ENCODE measurements at regions not wholly inside any gene's neighbourhood (a gene's known extent, or its start where the extent isn't known, plus 50 kb on each side); places are given as distances from the start of the nearest gene placed in this dataset.

DNA sequence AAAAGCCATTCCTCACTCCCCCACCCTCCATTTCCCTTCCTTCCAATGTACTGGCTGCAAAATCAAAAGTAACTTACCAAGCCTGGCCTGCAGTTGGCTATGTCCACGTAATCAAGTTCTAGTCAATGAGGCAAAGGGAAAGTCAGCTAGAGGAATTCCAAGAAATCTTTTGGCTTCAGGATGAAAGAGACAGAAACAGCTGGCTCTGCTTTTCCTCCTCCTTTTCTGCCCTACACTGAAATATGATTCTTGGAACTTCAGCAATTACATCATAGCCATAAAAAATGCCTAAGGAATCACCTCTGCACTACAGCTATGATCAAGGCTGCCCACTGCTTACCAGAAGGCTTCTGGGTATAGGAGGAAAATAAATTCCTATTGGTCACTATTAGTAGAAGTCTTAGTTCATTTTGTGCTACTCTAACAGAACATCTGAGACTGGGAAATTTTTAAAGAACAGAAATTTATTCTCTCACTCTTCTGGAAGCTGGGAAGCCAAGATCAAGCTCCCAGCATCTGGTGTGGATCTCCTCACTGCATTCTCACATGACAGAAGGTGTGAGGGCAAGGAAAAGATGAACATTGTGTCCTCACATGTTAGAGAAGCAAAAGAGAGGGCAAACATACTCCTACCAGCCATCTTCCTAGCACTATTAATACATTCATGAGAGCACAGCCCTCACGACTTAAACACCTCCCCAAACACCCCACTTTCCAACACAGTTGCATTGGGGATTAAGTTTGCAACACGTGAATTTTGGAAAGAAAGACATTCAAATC is 219.9 kb downstream of the TMX3 start:
- H3K27ac ChIP-seq = no peak overlapping the region
- no peak for TF ChIP-seq EZH2 (IDR thresholded peaks at IDR 0.05; ENCODE audit: low read depth)
- TF ChIP-seq, protein P1, sequence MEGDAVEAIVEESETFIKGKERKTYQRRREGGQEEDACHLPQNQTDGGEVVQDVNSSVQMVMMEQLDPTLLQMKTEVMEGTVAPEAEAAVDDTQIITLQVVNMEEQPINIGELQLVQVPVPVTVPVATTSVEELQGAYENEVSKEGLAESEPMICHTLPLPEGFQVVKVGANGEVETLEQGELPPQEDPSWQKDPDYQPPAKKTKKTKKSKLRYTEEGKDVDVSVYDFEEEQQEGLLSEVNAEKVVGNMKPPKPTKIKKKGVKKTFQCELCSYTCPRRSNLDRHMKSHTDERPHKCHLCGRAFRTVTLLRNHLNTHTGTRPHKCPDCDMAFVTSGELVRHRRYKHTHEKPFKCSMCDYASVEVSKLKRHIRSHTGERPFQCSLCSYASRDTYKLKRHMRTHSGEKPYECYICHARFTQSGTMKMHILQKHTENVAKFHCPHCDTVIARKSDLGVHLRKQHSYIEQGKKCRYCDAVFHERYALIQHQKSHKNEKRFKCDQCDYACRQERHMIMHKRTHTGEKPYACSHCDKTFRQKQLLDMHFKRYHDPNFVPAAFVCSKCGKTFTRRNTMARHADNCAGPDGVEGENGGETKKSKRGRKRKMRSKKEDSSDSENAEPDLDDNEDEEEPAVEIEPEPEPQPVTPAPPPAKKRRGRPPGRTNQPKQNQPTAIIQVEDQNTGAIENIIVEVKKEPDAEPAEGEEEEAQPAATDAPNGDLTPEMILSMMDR (conservative IDR thresholded peaks at IDR 0.05) = no peak
- no peaks in the 10 kb centered on the region for H3K36me3 ChIP-seq (ENCODE audit: low read depth)
- H3K4me2 ChIP-seq = no peak overlapping the region
- intact Hi-C loops (cut with micrococcal nuclease; ENCODE audit: unreplicated experiment) = no loop called here
- H3K79me2 ChIP-seq (ENCODE audit: low read depth) = no peaks in the 10 kb centered on the region
- no peak overlapping the region for H3K4me3 ChIP-seq
- no peak for DNase-seq
- no TSS peak for BruUV-seq (replicated peaks)
- no peaks in the 10 kb centered on the region for H4K20me1 ChIP-seq (ENCODE audit: insufficient read depth)
- ChIA-PET CTCF (no interaction called here), POLR2A (ENCODE audit: unreplicated experiment) (no interaction called here)
- H3F3A ChIP-seq (ENCODE audit: insufficient read depth, low read depth) = no peaks in the 10 kb centered on the region
- no peak overlapping the region for H2AFZ ChIP-seq
- H3K27me3 ChIP-seq (ENCODE audit: insufficient read depth, low read depth) = no peaks in the 10 kb centered on the region
- H3K9me3 ChIP-seq (ENCODE audit: insufficient read depth, low read depth) = no peaks in the 10 kb centered on the region
- peaks cover 5% of the 10 kb centered on the region; the same call in 1 of the 2 replicates for H3K9me2 ChIP-seq (ENCODE audit: insufficient read depth)
- no peaks in the 10 kb centered on the region for H3K4me1 ChIP-seq (replicated peaks; ENCODE audit: insufficient read depth)

DNA sequence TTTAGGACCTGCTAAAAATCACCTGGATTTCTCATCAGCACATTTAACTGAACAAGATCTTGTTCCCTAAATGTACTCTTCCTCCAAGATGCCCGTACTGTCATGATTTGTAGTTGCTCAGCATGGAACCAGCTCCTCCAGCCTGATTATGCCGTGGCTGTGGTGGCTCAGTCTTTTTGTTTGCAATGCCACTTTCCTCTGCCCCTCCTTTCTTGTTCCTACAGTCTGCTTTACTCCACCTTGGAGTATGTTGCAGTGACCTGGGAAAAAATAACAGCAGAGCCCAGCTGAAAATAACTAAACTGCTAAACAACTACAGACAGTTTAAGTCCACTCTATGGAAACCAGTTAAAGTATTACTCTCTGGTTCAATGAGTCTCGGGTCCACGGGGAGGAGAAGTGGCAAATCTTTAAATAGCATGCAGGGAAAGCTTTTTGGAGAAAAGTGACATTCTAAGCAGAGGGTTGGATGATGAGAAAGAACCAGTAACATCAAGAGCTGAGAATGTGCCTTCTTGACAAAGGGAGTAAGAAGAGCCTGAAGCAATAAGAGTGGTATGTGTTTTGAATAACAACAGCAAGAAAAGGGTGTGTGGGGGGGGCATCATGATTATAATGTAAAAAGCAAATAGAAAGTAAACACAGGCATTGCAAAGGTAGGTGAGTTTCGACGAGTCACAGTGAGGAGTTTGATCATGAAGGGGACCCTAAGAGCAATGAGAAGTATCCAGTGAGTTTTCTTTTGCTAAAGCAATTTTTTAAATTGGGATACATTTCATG is 225.7 kb downstream of the TMX3 start:
- POLR2A ChIA-PET (ENCODE audit: unreplicated experiment) = no interaction called here
- CTCF ChIA-PET = no interaction called here
- no peak for DNase-seq
- Histone ChIP-seq H3K4me3 (no peak overlapping the region), H3K4me1 (replicated peaks; ENCODE audit: insufficient read depth) (no peaks in the 10 kb centered on the region), H3K79me2 (ENCODE audit: low read depth) (no peaks in the 10 kb centered on the region), H2AFZ (no peak overlapping the region), H3K27ac (no peak overlapping the region), H3F3A (ENCODE audit: insufficient read depth, low read depth) (no peaks in the 10 kb centered on the region), H4K20me1 (ENCODE audit: insufficient read depth) (no peaks in the 10 kb centered on the region), H3K9me3 (ENCODE audit: insufficient read depth, low read depth) (no peaks in the 10 kb centered on the region), H3K36me3 (ENCODE audit: low read depth) (no peaks in the 10 kb centered on the region), H3K9me2 (ENCODE audit: insufficient read depth) (peaks cover 5% of the 10 kb centered on the region; the same call in 1 of the 2 replicates), H3K4me2 (no peak overlapping the region), H3K27me3 (ENCODE audit: insufficient read depth, low read depth) (no peaks in the 10 kb centered on the region)
- TF ChIP-seq, protein P1 (conservative IDR thresholded peaks at IDR 0.05) = no peak
- intact Hi-C loops (cut with micrococcal nuclease; ENCODE audit: unreplicated experiment) = no loop called here
- BruUV-seq (replicated peaks) = no TSS peak

DNA sequence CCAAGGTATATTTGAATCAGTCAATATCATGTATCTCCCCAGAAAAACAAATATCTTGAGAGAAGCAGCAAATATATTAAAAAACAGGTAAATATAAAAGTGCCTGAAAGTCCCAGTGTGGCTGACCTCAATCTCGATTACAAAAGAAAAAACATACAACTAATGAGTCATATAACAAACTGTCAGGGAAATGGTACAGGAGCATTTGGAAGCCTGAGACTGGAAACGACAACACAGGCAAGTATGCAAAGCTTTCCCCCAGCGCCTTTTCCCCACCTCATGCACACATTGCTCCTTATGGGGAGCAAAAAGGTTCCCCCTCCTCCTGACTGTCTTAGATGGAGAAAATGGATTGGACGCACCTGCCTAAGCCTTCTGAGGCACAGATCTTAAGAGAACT is 230.7 kb downstream of the TMX3 start:
- H3K27ac ChIP-seq = no peak overlapping the region
- H2AFZ ChIP-seq = no peak overlapping the region
- peaks cover 4% of the 10 kb centered on the region; the same call in 1 of the 2 replicates for H3K9me3 ChIP-seq (ENCODE audit: insufficient read depth, low read depth)
- H3K4me3 ChIP-seq = no peak overlapping the region
- H3K36me3 ChIP-seq (ENCODE audit: low read depth) = no peaks in the 10 kb centered on the region
- DNase-seq = no peak
- H3K4me2 ChIP-seq = no peak overlapping the region
- H3K4me1 ChIP-seq (replicated peaks; ENCODE audit: insufficient read depth) = no peaks in the 10 kb centered on the region
- no peaks in the 10 kb centered on the region for H3F3A ChIP-seq (ENCODE audit: insufficient read depth, low read depth)
- POLR2A ChIA-PET (ENCODE audit: unreplicated experiment) = no interaction called here
- intact Hi-C loops (cut with micrococcal nuclease; ENCODE audit: unreplicated experiment) = no loop called here
- no TSS peak for BruUV-seq (replicated peaks)
- no peaks in the 10 kb centered on the region for H3K27me3 ChIP-seq (ENCODE audit: insufficient read depth, low read depth)
- TF ChIP-seq, protein P1 (conservative IDR thresholded peaks at IDR 0.05) = no peak
- no peak for TF ChIP-seq EZH2 (IDR thresholded peaks at IDR 0.05; ENCODE audit: low read depth)
- CTCF ChIA-PET = no interaction called here
- H3K9me2 ChIP-seq (ENCODE audit: insufficient read depth) = no peaks in the 10 kb centered on the region
- H4K20me1 ChIP-seq (ENCODE audit: insufficient read depth) = no peaks in the 10 kb centered on the region
- no peaks in the 10 kb centered on the region for H3K79me2 ChIP-seq (ENCODE audit: low read depth)
